DMS53 (cell line): ENCODE measurements at regions not wholly inside any gene's neighbourhood (a gene's known extent, or its start where the extent isn't known, plus 50 kb on each side); places are given as distances from the start of the nearest gene placed in this dataset.

Source experiments
- DNase-seq: peaks from one replicate; lab custom pipeline; 2025; lab: John Stamatoyannopoulos, UW

DNA sequence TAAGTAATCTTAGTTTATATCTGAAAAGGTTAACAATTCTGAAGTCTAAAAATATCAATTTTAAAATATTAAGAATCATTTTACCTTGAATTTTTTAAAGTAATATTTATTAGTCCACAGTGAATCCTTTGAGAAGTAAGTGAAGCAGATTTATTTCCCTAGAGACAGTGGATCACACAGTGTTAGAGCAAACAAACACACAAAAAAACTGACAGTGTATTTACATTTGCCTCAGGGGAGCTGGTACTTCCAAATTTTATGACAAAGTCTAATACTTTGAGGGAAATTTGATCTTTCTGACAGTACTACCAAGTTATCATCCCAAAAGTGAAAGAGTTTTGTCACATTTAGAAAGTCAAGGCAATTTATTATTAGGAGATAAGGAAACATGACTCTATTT, 1750.6 kb upstream of the CDH9 start:
- DNase-seq = peak; percentile 54

DNA sequence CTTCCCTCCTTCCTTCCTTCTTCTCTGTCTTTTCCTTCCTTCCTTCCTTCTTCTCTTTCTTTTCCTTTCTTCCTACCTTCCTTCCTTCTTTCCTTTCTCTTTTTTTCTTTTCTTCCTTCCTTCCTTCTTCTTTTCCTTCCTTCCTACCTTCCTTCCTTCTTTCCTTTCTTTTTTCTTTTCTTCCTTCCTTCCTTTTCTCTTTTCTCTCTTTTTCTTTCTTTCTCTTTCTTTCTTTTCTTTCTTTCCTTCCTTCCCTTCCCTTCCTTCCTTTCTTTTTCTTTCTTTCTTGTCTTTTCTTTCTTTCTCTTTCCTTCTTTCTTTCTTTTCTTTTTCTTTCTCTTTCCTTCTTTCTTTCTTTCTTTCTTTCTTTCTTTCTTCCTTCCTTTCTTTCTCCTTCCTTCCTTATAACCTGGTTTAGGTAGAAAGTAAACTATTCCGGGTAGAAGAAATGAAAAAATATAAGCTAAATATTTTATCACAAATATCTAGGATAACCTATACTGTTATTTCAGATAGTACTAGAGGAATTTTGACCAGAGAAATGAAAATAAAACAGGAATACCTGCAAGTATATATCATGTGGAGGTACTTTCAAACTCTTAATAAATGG, 1741.8 kb upstream of the CDH9 start:
- DNase-seq = no peak

DNA sequence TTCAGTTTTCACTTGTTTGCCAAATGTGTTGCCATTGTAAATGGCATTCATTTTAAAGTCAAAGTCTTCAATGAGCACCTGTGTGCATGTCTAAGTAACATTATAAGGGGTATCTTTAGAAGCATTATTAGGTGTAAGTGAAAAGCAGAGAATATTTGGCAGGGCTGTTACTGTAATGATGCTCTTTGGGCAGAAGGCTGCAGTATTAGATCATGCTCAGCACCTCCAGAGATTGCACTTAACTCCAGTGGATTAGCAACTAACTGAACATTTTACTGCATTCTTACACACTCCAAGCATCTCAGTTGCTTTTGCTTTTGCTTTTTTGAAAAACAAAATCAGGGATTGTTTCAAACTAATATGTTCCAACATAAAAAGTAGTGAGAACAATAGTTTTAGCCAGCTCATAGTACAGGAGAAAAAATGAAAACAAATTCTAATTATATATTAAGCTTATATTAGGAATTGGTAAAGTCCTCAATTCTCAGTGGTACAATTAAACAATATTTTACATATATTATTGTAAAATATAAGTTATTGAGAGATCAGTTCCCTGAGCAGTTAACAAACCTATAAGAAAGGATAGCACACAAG, 1740.9 kb upstream of the CDH9 start:
- DNase-seq = peak; percentile 78

DNA sequence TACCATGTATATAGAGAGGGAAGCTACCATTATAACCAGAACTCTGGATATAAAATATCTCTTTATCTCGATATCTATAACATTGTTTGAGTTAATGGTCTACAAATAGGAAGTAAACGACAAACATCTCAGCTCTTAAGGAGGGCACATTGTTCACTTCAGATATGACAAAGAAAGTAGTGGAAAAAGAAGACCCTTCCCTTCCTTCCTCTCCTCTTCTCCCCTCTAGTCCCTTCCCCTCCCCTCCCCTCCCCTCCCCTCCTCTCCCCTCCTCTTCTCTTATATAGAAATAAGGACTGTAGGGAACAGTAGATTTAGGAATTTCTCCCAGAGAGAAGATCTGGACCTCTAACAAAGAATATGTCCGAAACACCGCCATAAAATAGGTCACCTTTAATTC, 1731.9 kb upstream of the CDH9 start:
- no peak for DNase-seq

DNA sequence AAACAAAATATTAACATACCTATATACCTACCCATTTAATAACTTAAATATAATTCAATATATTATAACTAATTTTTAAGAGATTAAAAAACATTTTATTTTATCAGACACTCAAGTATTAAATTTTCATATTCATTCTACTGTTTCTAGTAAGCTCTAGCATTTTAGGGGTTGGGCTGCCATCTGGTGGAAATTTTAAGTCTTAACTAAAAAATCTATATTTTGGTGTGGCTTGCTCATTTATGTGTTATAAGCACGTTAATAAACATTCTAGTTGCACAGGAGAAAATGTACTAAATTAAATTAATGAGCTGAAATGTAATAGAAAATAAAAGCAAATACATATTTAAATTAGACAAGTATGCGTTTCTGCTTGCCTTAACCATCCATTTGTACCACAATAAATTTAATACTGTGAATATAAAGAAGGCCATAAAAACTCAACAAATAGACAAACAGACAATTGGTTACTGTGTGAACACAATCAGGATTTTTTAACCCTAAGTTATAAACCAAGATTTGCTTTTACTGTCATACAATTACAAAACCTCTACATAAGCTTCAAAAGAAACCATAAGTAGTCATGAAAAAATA, 1728.3 kb upstream of the CDH9 start:
- peak; percentile 81 for DNase-seq

DNA sequence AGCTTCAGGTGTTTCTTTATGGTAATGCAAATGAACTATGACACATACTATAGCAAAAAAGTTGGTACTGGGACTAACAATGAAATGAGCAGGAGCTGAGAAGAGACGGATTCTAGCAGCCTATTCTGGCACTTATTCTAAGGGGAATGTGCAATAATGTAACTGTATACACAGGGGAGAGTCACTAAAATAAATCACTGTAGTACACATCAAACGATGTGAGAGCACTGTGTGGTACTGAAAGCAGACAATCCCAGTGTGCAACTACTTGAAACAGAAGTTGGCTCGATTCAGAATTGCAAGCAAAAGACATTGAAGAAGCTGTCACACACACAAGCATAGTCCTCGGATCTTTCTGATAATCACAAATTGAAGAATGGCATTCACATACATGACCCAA, 1713.0 kb upstream of the CDH9 start:
- no peak for DNase-seq

DNA sequence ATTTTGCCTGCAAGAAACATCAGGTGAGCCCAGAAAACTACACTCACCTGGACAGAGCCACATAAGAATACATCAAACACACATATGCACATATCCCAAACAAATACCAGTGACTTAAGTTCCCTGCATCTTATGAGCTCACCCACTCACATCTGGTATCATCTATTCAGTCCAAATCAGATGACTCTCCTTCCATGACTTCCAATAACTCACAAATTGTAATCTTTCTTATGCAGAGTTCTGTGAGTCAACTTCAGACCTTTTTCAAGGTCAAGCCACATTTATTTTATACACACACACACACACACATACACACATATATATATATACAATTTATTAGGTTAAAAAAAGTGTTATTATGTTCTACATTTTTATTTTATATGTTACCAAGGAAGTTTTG, 1711.9 kb upstream of the CDH9 start:
- DNase-seq = peak; percentile 5

DNA sequence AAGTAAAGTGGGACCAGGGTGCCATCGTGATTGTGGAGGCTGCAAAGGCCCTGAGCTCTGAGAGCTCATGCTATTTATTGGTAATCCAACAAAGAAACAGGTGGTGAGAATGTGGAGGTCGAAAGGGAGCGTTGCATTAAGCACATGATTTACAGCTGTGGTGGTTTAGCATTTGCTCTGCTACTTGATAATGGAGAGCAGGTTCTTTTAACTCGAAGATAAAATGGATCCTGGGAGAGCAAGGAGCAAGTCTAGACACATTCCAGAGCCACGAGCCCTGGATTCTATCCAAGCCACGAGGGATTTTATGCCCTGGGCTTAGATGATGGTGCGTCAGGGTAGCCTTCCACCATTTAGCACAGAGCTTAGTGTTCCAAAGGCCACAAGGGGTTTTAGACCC, 1710.1 kb upstream of the CDH9 start:
- DNase-seq = no peak

DNA sequence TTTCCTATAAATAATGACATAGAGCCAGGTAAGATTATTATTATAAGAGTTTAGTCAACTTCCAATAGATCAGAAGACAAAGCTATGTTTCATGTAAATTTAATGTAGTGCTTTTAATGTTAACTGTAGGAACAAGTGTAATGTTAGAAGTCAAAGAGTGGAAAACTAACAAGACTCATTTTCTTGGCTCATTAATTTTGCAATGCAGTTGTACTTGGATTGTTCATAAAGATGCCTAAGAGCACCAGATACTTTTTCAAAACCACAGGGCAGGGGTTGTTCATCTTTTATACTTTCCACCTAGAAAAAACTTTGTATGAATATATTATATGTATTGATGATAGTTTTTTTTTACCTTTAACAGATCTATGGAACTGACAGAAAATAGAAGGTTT, 1705.3 kb upstream of the CDH9 start:
- no peak for DNase-seq

DNA sequence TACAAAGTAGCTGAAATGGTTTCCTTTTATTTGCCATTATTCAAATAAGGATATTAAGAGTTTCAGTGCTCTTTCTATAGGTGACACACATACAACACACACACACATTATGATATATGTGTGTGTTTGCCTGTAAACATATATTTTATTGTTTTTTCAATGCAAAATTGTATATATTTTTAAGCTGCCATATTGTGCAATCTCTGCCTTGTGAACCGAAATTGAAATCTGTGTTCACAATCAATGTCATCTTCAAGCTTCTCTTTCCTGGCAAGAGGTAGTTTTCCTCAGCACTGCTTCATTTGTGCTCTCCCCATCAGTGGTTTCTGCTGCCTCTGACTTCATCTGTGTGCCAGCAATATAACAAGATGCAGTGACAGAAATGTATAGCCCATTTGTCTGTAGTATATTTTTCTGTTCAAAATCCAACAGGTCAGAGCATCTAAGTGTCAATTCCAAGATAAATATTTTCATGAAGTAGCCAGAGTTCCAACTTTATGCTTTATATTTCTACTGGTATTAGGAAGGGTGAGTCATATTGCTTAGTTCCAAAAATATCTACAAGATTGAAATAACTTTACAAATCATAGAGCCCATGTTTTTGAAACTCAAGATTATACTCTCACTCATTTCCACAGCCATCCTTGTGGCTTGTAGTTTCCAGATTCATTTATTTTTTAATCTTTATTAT, 1704.8 kb upstream of the CDH9 start:
- no peak for DNase-seq

DNA sequence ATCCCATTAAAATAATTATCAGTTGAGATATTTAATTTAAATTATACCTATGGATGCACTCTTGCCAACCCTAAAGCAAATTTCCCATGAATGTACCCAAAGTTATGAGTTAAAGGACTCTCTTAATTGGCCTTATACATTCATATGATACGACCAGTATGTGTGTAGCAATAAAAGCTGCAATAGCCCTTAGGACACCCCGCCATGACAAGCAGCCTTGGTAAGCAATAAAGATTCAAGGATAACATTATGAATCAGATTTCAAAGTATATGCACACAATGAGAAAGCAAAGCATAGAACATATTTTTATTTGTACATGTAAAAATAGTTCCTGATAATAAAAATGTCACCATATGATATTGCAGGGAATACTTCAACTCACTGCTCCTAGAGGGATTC, 1699.3 kb upstream of the CDH9 start:
- no peak for DNase-seq

DNA sequence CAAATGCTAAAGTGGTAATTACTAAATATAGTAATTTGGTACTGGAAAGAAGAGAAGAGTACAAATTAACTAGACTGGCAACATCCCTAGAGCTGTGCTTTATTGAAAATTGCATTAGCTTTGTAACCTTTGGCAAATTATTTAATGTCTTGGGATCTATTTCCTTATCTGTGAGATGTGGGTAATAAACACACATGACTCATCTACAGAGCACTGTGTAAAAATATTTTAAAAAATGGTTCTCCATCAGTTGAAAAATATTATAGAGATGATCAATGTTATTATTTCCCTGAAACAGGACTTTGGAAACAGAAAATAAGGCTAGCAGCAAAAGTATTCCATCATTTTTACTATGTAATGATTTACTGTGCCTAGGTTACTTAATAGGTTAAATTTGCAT, 1698.8 kb upstream of the CDH9 start:
- no peak for DNase-seq

DNA sequence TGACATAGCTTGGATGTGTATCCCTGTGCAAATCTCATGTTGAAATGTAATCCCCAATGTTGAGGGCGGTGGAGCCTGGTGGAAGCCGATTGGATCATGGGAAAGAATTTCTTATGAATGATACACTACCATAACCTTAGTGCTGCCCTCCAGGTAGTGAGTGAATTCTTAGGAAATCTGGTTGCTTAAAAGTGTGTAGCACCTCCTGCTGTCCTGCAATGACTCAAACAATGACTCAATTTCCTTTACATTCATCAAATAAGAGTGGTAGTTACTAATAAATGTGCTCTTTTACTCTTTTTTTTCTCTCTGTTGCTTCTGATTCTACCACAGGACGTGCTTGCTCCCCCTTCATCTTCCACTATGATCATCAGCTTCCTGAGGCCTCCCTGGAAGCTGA, 1696.0 kb upstream of the CDH9 start:
- DNase-seq = peak; percentile 9

DNA sequence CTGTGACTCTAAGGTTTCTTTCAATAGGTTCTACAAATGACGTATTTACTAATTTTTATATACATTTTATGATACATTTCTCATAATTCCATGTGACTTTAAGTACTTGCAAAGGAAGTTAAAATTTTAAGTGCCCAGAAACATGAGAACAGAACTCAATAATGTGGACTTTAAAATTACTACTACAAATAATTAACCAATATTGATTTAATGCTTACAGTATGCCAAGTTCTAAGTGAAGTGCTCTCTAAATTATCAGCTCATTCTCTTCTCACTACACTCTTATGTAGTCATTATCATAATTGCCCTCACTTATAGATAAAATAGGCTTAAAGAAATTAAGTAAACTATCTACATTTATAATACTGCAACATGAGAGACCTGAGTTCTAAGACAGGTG, 1690.7 kb upstream of the CDH9 start:
- no peak for DNase-seq

DNA sequence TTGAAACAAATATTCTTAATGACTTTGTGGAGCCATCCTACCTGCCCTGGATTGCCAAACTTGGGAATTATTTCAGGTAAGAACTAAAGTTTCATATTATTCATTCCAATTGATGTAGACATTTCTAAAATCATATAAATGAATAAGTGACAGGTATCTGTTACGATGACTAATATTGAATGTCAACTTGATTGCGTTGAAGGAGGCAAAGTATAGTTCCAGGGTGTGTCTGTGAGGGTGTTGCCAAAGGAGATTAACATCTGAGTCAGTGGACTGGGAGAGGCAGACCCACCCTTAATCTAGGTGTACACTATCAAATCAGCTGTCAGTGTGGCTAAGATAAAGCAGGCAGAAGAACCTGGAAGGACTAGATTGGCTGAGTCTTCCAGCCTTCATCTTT, 1688.4 kb upstream of the CDH9 start:
- no peak for DNase-seq

DNA sequence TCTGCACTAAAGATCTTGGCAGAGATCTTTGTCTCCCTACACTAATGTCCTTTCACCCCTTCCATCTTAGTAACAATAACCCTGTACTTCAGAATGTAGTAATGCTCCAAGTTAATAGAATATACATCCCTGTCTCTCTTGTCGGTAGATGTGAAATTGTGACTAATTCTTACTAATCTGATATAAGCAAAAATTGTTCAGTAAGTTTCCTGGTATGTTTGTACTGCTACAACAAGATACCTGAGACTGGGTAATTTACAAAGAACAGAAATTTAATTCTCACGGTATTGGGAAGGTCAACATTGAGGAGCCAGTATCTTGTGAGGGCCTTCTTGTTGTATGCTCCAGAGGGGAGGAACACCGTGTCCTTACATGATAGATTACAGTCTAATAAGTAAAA, 1686.6 kb upstream of the CDH9 start:
- DNase-seq = no peak

DNA sequence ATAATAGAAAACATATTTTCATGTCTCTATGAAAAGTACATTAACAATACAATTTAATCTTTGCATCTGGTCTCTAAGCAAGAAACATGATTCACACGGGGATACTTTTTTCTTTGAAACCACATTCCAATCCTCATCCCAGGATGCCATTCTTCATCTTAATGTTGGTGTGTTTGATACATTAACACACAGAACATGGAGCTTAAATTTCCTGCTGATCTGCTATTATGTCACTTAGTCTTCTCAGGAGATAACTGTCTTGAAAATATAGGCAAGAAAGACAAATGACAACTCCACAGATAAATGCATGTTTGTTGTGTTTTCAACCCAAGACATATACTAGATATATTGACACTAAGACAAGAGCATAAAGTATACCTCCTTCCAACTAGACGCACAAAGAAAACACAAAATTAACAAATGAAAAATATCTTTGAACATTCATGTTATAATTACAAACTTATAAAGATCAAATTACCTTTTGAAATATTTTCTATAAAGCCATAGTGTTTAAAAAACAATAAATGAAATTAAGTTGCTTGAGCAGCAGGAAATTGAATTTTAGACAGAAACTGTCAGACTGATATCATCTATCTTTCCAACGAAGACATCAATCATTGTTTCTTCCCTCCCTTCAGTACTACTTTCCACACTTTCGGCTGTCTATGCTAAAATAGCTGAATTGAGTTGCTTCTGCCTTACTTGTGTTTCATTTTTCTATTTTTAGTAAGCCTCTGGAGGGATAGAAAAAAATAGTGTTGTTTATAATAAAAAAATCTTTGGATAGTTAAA, 1676.7 kb upstream of the CDH9 start:
- DNase-seq = no peak

DNA sequence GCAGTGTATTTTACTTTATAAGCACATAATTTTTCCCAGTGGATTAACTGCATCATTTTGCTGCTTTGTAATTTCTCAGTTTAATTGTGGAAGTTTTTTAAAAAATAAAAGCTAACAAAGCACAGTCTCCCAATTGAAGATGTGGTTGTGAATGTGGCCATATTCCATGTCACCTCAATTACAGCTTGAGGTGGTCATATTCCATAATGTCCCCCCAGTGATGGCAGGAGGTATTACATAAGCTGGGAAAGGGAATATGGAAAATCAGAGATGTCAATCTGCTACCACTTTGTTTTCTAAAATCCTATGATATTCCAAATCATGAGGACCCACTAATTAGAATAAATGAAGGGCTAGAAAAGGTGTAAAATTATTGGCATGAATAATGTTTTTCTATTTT, 1672.0 kb upstream of the CDH9 start:
- peak; percentile 42 for DNase-seq

DNA sequence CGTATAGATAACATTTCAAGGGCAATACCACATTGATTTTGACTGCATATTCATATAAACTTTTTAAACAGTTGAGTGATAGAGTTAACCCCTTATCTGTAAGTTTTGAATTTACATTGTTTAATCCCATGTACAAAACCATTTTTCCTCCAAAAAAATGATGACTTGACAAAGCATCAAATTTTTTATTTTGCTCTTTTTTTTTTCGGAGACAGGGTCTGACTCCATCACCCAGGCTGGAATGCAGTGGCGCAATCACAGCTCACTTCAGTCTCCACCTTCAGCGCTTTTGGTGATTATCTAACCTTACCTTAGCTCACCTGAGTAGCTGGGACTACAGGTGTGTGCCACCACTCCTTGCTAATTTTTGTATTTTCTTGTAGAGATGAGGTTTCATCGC, 1670.1 kb upstream of the CDH9 start:
- DNase-seq = no peak

DNA sequence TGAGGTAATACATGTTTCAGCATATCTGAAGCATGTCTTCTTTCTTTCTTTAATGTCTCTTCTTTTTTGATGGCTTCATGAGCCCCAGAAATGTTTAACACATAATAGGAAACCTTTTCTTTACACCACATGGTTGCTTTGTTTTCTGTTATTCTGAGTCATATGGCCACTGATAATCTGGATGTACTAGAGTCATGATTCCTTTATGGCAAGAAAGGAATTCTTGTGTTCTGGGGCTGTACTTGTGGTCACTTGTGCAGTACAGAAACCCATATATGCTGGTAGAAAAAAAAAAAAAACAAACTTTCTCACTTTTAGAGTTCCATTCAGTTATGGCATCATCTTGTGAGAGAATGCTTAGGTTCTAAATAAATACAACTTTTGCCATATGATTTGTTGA, 1669.3 kb upstream of the CDH9 start:
- no peak for DNase-seq

DNA sequence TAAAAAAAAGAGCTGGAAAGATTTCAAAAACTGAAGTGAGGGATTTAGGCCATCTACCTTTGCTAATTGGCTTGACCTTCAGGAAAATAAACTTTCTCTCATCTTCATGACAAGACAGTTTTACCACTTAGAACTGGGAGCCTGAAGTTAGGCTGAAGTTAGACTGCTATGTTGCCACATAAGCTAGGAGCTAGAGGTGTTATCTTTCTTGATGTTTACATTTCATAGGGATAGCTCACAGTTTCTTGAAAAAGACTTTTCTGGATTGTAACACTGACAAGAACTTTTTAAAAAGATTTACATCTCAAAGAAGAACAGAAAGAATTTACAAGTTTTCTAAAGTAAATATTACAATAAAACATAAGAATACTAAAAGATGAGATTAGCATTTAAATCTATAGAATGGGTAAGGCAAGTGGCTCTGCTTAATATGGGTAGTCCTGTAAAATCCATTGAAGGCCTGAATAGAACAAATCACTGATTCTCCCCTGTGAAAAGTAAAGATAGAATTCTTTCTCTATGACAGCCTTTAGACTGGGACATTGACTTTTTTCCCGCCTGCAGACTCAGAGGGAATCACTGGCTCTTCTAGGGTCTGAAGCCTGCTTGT, 1665.4 kb upstream of the CDH9 start:
- DNase-seq = no peak

DNA sequence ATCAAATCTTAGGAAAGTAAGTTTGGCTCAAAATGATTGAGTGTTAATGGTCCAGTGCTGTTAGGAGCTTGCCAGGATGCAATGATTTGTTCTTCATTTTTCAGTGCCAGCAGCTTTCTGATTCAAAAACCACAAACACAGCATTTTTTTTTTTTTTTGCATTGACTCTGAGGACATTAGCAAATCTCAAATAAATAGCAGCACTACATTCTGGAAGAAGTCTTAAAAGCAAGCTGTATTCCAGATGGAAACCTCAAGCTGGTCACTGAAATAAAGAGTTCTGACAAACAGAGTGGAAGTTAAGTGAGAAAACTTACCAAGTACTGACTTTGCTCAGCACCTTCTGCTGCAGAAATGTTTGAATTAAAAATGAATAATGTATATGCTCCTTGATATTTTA, 1653.1 kb upstream of the CDH9 start:
- no peak for DNase-seq
